ENCODE measurements at regions not wholly inside any gene's neighbourhood (a gene's known extent, or its start where the extent isn't known, plus 50 kb on each side); places are given as distances from the start of the nearest gene placed in this dataset.

- no peak for TF ChIP-seq EZH2 (IDR thresholded peaks at IDR 0.05; ENCODE audit: low read length, missing control alignments)
- no peaks in the 10 kb centered on the region for H3K79me2 ChIP-seq (ENCODE audit: control insufficient read depth, insufficient read depth, low read length)
- no peaks in the 10 kb centered on the region for H4K20me1 ChIP-seq (ENCODE audit: control insufficient read depth, extremely low read depth, insufficient read depth, low read length)
- H2AFZ ChIP-seq (ENCODE audit: low read length): no peak overlapping the region
- no peaks in the 10 kb centered on the region for H3K9me3 ChIP-seq (ENCODE audit: control insufficient read depth, insufficient read depth, low read depth, low read length)
- no peaks in the 10 kb centered on the region for H3K27me3 ChIP-seq (ENCODE audit: control insufficient read depth, insufficient read depth, low read length)
- no peak overlapping the region for H3K4me3 ChIP-seq (replicated peaks in 1 of 4; ENCODE audit: control extremely low read depth in 1 of 4, insufficient read depth in 1 of 4, low read depth in 3 of 4, low read length in 4 of 4)
- H3K9ac ChIP-seq (ENCODE audit: insufficient read depth, low read length): no peak overlapping the region
- H3K27ac ChIP-seq (ENCODE audit: insufficient read depth, low read length): no peak overlapping the region
- H3K4me2 ChIP-seq (ENCODE audit: extremely low read depth, insufficient read depth, low read length): no peak overlapping the region
- H3K36me3 ChIP-seq (ENCODE audit: control insufficient read depth, insufficient read depth, low read length): no peaks in the 10 kb centered on the region
- no peak for DNase-seq (ENCODE audit: low read depth in 2 of 2)
- no peaks in the 10 kb centered on the region for H3K4me1 ChIP-seq (ENCODE audit: control insufficient read depth, extremely low read depth, insufficient read depth, low read length)
Measured at GRCh38 chr3:135539351-135539750, 426.2 kb upstream of the PPP2R3A start.

- Histone ChIP-seq H3K27ac (ENCODE audit: insufficient read depth, low read length) (no peak overlapping the region), H3K79me2 (ENCODE audit: control insufficient read depth, insufficient read depth, low read length) (no peaks in the 10 kb centered on the region), H4K20me1 (ENCODE audit: control insufficient read depth, extremely low read depth, insufficient read depth, low read length) (no peaks in the 10 kb centered on the region), H3K4me2 (ENCODE audit: extremely low read depth, insufficient read depth, low read length) (no peak overlapping the region), H3K9ac (ENCODE audit: insufficient read depth, low read length) (no peak overlapping the region), H3K4me1 (ENCODE audit: control insufficient read depth, extremely low read depth, insufficient read depth, low read length) (no peaks in the 10 kb centered on the region), H3K36me3 (ENCODE audit: control insufficient read depth, insufficient read depth, low read length) (no peaks in the 10 kb centered on the region), H3K27me3 (ENCODE audit: control insufficient read depth, insufficient read depth, low read length) (no peaks in the 10 kb centered on the region), H2AFZ (ENCODE audit: low read length) (no peak overlapping the region), H3K9me3 (ENCODE audit: control insufficient read depth, insufficient read depth, low read depth, low read length) (no peaks in the 10 kb centered on the region), H3K4me3 (replicated peaks in 1 of 4; ENCODE audit: control extremely low read depth in 1 of 4, insufficient read depth in 1 of 4, low read depth in 3 of 4, low read length in 4 of 4) (no peak overlapping the region)
- TF ChIP-seq EZH2 (IDR thresholded peaks at IDR 0.05; ENCODE audit: low read length, missing control alignments) (no peak), CTCF (conservative IDR thresholded peaks at IDR 0.05 in 1 of 2, IDR thresholded peaks at IDR 0.05 in 1 of 2; ENCODE audit: low read depth in 1 of 2, low read length in 2 of 2) (no peak)
- no peak for DNase-seq (ENCODE audit: low read depth in 2 of 2)
Measured at GRCh38 chr3:135539854-135540253, 425.7 kb upstream of the PPP2R3A start.

- no peak for TF ChIP-seq EZH2 (IDR thresholded peaks at IDR 0.05; ENCODE audit: low read length, missing control alignments)
- TF ChIP-seq CTCF (conservative IDR thresholded peaks at IDR 0.05 in 1 of 2, IDR thresholded peaks at IDR 0.05 in 1 of 2; ENCODE audit: low read depth in 1 of 2, low read length in 2 of 2): no peak
- H3K27ac ChIP-seq (ENCODE audit: insufficient read depth, low read length): no peak overlapping the region
- no peak overlapping the region for H3K4me3 ChIP-seq (replicated peaks in 1 of 4; ENCODE audit: control extremely low read depth in 1 of 4, insufficient read depth in 1 of 4, low read depth in 3 of 4, low read length in 4 of 4)
- H2AFZ ChIP-seq (ENCODE audit: low read length): no peak overlapping the region
- no peak overlapping the region for H3K4me2 ChIP-seq (ENCODE audit: extremely low read depth, insufficient read depth, low read length)
- no peak overlapping the region for H3K9ac ChIP-seq (ENCODE audit: insufficient read depth, low read length)
- DNase-seq (ENCODE audit: low read depth in 2 of 2): no peak
- H3K36me3 ChIP-seq (ENCODE audit: control insufficient read depth, insufficient read depth, low read length): no peaks in the 10 kb centered on the region
- no peaks in the 10 kb centered on the region for H4K20me1 ChIP-seq (ENCODE audit: control insufficient read depth, extremely low read depth, insufficient read depth, low read length)
- no peaks in the 10 kb centered on the region for H3K4me1 ChIP-seq (ENCODE audit: control insufficient read depth, extremely low read depth, insufficient read depth, low read length)
- no peaks in the 10 kb centered on the region for H3K79me2 ChIP-seq (ENCODE audit: control insufficient read depth, insufficient read depth, low read length)
- no peaks in the 10 kb centered on the region for H3K27me3 ChIP-seq (ENCODE audit: control insufficient read depth, insufficient read depth, low read length)
- no peaks in the 10 kb centered on the region for H3K9me3 ChIP-seq (ENCODE audit: control insufficient read depth, insufficient read depth, low read depth, low read length)
Measured at GRCh38 chr3:135549928-135550494, 415.5 kb upstream of the PPP2R3A start.
